NK-92 treated with Interleukin-12 subunit alpha and Interleukin-12 subunit beta, amount 100 ng/mL, for 24 hours (cell line): ENCODE measurements at regions not wholly inside any gene's neighbourhood (a gene's known extent, or its start where the extent isn't known, plus 50 kb on each side); places are given as distances from the start of the nearest gene placed in this dataset.

Source experiments
- DNase-seq: peaks from one replicate; lab custom pipeline; 2025; lab: John Stamatoyannopoulos, UW

- DNase-seq: no peak
Measured at GRCh38 chr2:136468799-136469369, 296.5 kb upstream of the THSD7B start.

GRCh38 chr2:136452528-136452927, 312.8 kb upstream of the THSD7B start:
- no peak for DNase-seq

GRCh38 chr2:136448986-136449780, 316.2 kb upstream of the THSD7B start:
- DNase-seq: no peak

GRCh38 chr2:136448432-136448831, 316.9 kb upstream of the THSD7B start:
- DNase-seq: no peak

- no peak for DNase-seq
Measured at GRCh38 chr2:136444323-136444722, 321.0 kb upstream of the THSD7B start.

GRCh38 chr2:136443661-136444060, 321.7 kb upstream of the THSD7B start:
- DNase-seq: no peak

GRCh38 chr2:136441979-136442714, 323.2 kb upstream of the THSD7B start:
- no peak for DNase-seq

GRCh38 chr2:136439064-136439676, 321.2 kb upstream of the CXCR4 start:
- no peak for DNase-seq

- no peak for DNase-seq
Measured at GRCh38 chr2:136437461-136437860, 319.5 kb upstream of the CXCR4 start.

- DNase-seq: no peak
Measured at GRCh38 chr2:136436936-136437335, 319.0 kb upstream of the CXCR4 start.

- no peak for DNase-seq
Measured at GRCh38 chr2:136434251-136434715, 316.3 kb upstream of the CXCR4 start.

- no peak for DNase-seq
Measured at GRCh38 chr2:136433261-136433660, 315.3 kb upstream of the CXCR4 start.

- DNase-seq: no peak
Measured at GRCh38 chr2:136424112-136424511, 306.2 kb upstream of the CXCR4 start.

GRCh38 chr2:136423516-136423996, 305.6 kb upstream of the CXCR4 start:
- DNase-seq: peak; percentile 68

- DNase-seq: no peak
Measured at GRCh38 chr2:136422512-136422911, 304.6 kb upstream of the CXCR4 start.

- DNase-seq: no peak
Measured at GRCh38 chr2:136420346-136420745, 302.4 kb upstream of the CXCR4 start.

GRCh38 chr2:136411946-136412345, 294.0 kb upstream of the CXCR4 start:
- DNase-seq: no peak

GRCh38 chr2:136410673-136411072, 292.7 kb upstream of the CXCR4 start:
- DNase-seq: no peak

- no peak for DNase-seq
Measured at GRCh38 chr2:136408795-136409194, 290.8 kb upstream of the CXCR4 start.

- DNase-seq: no peak
Measured at GRCh38 chr2:136407952-136408318, 290.0 kb upstream of the CXCR4 start.

- no peak for DNase-seq
Measured at GRCh38 chr2:136407117-136407951, 289.4 kb upstream of the CXCR4 start.

GRCh38 chr2:136404925-136405324, 287.0 kb upstream of the CXCR4 start:
- no peak for DNase-seq
